SK-N-SH (cell line): ENCODE measurements at regions not wholly inside any gene's neighbourhood (a gene's known extent, or its start where the extent isn't known, plus 50 kb on each side); places are given as distances from the start of the nearest gene placed in this dataset.

Source experiments
- CTCF ChIA-PET: fragments of 300-600, 350-600 bp; formaldehyde crosslinking; extraction: SDS; loops from one replicate; lab custom pipeline; 2021; lab: Yijun Ruan, JAX
- POLR2A ChIA-PET: fragments of 350-600 bp; sonication (Branson Sonifier 250); formaldehyde crosslinking; extraction: SDS; loops from one replicate; lab custom pipeline; 2020; ENCODE audit warnings: antibody characterized with exemption, inconsistent platforms; lab: Yijun Ruan, JAX
- DNase-seq: peaks from one replicate; pipeline ENCODE4 v3.0.0; 2012
- H2AFZ ChIP-seq: fragments of 200-600 bp; sonication (generic); 2 replicates; pipeline ENCODE4 v1.8.1; 2016; ENCODE audit warnings: antibody characterized with exemption, mild to moderate bottlenecking, low read depth
- H3F3A ChIP-seq: fragments of 200-600 bp; sonication (generic); replicated peaks from 2 replicates; pipeline ENCODE3; 2016; ENCODE audit warnings: antibody characterized with exemption, mild to moderate bottlenecking; ENCODE audit not compliant: insufficient read depth
- H3K27ac ChIP-seq, 2 experiments: fragments of 200-500 bp in 1 of 2; fragments of 200-600 bp in 1 of 2; sonication (Bioruptor generic) in 1 of 2; sonication (generic), shearing (Covaris generic) in 1 of 2; 2 replicates each; pipeline versions ENCODE4 v1.5.1 to v1.6.1; 2014 to 2016; ENCODE audit warnings: low read depth in 2 of 2, inconsistent platforms in 1 of 2, low read length in 1 of 2, mild to moderate bottlenecking in 1 of 2, mixed read lengths in 1 of 2
- H3K27me3 ChIP-seq: fragments of 200-600 bp; sonication (generic), shearing (Covaris generic); 2 replicates; pipeline ENCODE4 v1.6.1; 2016; ENCODE audit warnings: mixed run types; ENCODE audit not compliant: insufficient read depth
- H3K36me3 ChIP-seq, 2 experiments: fragments of 200-500 bp in 1 of 2; fragments of 200-600 bp in 1 of 2; sonication (Bioruptor generic) in 1 of 2; sonication (generic) in 1 of 2; replicated peaks in 1 of 2; 2 replicates each; pipeline versions ENCODE3 to v1.5.1; 2014 to 2016; ENCODE audit warnings: low read length in 1 of 2, mild to moderate bottlenecking in 1 of 2; ENCODE audit not compliant: insufficient read depth in 2 of 2, control insufficient read depth in 1 of 2
- H3K4me1 ChIP-seq, 2 experiments: fragments of 200-500 bp in 1 of 2; fragments of 200-600 bp in 1 of 2; sonication (Bioruptor generic) in 1 of 2; sonication (generic), shearing (Covaris generic) in 1 of 2; 2 replicates each; pipeline versions ENCODE4 v1.5.1 to v1.6.1; 2014 to 2016; ENCODE audit warnings: low read depth in 1 of 2, low read length in 1 of 2, mixed run types in 1 of 2; ENCODE audit not compliant: insufficient read depth in 2 of 2, control insufficient read depth in 1 of 2
- H3K4me2 ChIP-seq: fragments of 200-600 bp; sonication (generic), shearing (Covaris generic); 2 replicates; pipeline ENCODE4 v1.6.1; 2017; ENCODE audit warnings: mixed run types
- H3K4me3 ChIP-seq, 2 experiments: fragments of 200-500 bp in 1 of 2; fragments of 200-600 bp in 1 of 2; sonication (Bioruptor generic) in 1 of 2; sonication (generic), shearing (Covaris generic) in 1 of 2; 2 replicates each; pipeline versions ENCODE4 v1.5.1 to v1.8.1; 2014 to 2016; ENCODE audit warnings: low read depth in 2 of 2, inconsistent platforms in 1 of 2, low read length in 1 of 2, mild to moderate bottlenecking in 1 of 2, mixed read lengths in 1 of 2, moderate library complexity in 1 of 2
- H3K79me2 ChIP-seq: fragments of 200-600 bp; sonication (generic); 2 replicates; pipeline ENCODE4 v1.8.1; 2017; ENCODE audit warnings: mild to moderate bottlenecking; ENCODE audit not compliant: insufficient read depth
- H3K9ac ChIP-seq: fragments of 200-600 bp; sonication (generic); 2 replicates; pipeline ENCODE4 v1.6.1; 2017; ENCODE audit warnings: mixed run types
- H3K9me2 ChIP-seq: fragments of 200-600 bp; sonication (generic); 2 replicates; pipeline ENCODE4 v1.6.1; 2017; ENCODE audit warnings: mixed run types
- H3K9me3 ChIP-seq: fragments of 200-600 bp; sonication (generic); 2 replicates; pipeline ENCODE4 v1.6.1; 2017; ENCODE audit warnings: mixed run types, mild to moderate bottlenecking, moderate library complexity
- H4K20me1 ChIP-seq: fragments of 200-600 bp; sonication (generic); 2 replicates; pipeline ENCODE4 v1.6.1; 2017; ENCODE audit warnings: mild to moderate bottlenecking, mixed run types; ENCODE audit not compliant: insufficient read depth
- CHD2 ChIP-seq: fragments of 150-350 bp; IDR thresholded peaks from 2 replicates; pipeline ENCODE4 v1.6.1; 2018; ENCODE audit warnings: low read length; ENCODE audit not compliant: partially characterized antibody
- ELF1 ChIP-seq: IDR thresholded peaks from 2 replicates; pipeline ENCODE4 v1.4.0; 2012
- EP300 ChIP-seq, 2 experiments: IDR thresholded peaks; 2 replicates each; pipeline versions ENCODE4 v1.4.0 to v1.6.1; 2012; ENCODE audit warnings: borderline replicate concordance in 1 of 2, low read depth in 1 of 2, low read length in 1 of 2
- EZH2phosphoT487 ChIP-seq: fragments of 200-600 bp; sonication (generic); IDR thresholded peaks from 2 replicates; pipeline ENCODE4 v1.6.1; 2017; ENCODE audit warnings: low read depth, mixed run types, mild to moderate bottlenecking, antibody characterized with exemption, moderate library complexity, borderline replicate concordance
- GABPA ChIP-seq: IDR thresholded peaks from 2 replicates; pipeline ENCODE4 v1.4.0; 2012; ENCODE audit warnings: low read depth, mild to moderate bottlenecking
- GATA2 ChIP-seq: sonication (generic); formaldehyde crosslinking; IDR thresholded peaks from 2 replicates; pipeline ENCODE4 v1.5.0; 2020; ENCODE audit warnings: mild to moderate bottlenecking, missing genetic modification reagents
- JUND ChIP-seq: IDR thresholded peaks from 2 replicates; pipeline ENCODE4 v1.4.0; 2012
- MEF2A ChIP-seq: IDR thresholded peaks from 2 replicates; pipeline ENCODE4 v1.4.0; 2012; ENCODE audit warnings: low read depth, borderline replicate concordance
- NFIC ChIP-seq: IDR thresholded peaks from 2 replicates; pipeline ENCODE4 v1.4.0; 2012; ENCODE audit warnings: borderline replicate concordance
- RAD21 ChIP-seq: IDR thresholded peaks from 2 replicates; pipeline ENCODE4 v1.6.1; 2012; ENCODE audit warnings: mild to moderate bottlenecking, low read length
- REST ChIP-seq: IDR thresholded peaks from 2 replicates; pipeline ENCODE4 v1.6.1; 2012; ENCODE audit warnings: mild to moderate bottlenecking, low read depth, low read length, moderate library complexity
- RFX5 ChIP-seq: IDR thresholded peaks from 2 replicates; pipeline ENCODE4 v1.6.1; 2012; ENCODE audit warnings: mild to moderate bottlenecking, improper control_type of control experiment, low read length
- SIN3A ChIP-seq: IDR thresholded peaks from 2 replicates; pipeline ENCODE4 v1.6.1; 2012; ENCODE audit warnings: low read depth, mild to moderate bottlenecking, low read length, moderate library complexity, borderline replicate concordance
- SMC3 ChIP-seq: IDR thresholded peaks from 2 replicates; pipeline ENCODE4 v1.6.1; 2012; ENCODE audit warnings: low read depth, low read length, improper control_type of control experiment
- TAF1 ChIP-seq: IDR thresholded peaks from 2 replicates; pipeline ENCODE4 v1.6.1; 2012; ENCODE audit warnings: low read depth, mild to moderate bottlenecking, low read length, moderate library complexity, borderline replicate concordance
- TEAD4 ChIP-seq: IDR thresholded peaks from 2 replicates; pipeline ENCODE4 v1.4.0; 2012; ENCODE audit warnings: mild to moderate bottlenecking, borderline replicate concordance; ENCODE audit not compliant: insufficient read depth
- USF2 ChIP-seq: fragments of 150-350 bp; IDR thresholded peaks from 2 replicates; pipeline ENCODE4 v1.6.1; 2017; ENCODE audit warnings: antibody characterized with exemption, low read length, low read depth, borderline replicate concordance
- YY1 ChIP-seq: IDR thresholded peaks from 2 replicates; pipeline ENCODE4 v1.4.0; 2012; ENCODE audit warnings: low read depth, mild to moderate bottlenecking
- ZBTB33 ChIP-seq: IDR thresholded peaks from 2 replicates; pipeline ENCODE4 v1.4.0; 2012; ENCODE audit warnings: low read depth, borderline replicate concordance
- WGBS: methylation state at CpG from one replicate; pipeline ENCODE4 v1.1.6; 2017; ENCODE audit warnings: low lambda C conversion rate; 5-methylcytosine and 5-hydroxymethylcytosine counted together

- no peaks in the 10 kb centered on the region for H3K9me3 ChIP-seq
- WGBS = 18% methylated on average over 13 of the region's 13 CpGs
- peaks cover 15% of the 10 kb centered on the region; the same call in 1 of the 2 replicates for H3K27me3 ChIP-seq
- H3K27ac ChIP-seq = no peak overlapping the region
- no peaks in the 10 kb centered on the region for H4K20me1 ChIP-seq
- no peaks in the 10 kb centered on the region for H3K36me3 ChIP-seq
- H2AFZ ChIP-seq = no peak overlapping the region
- no peaks in the 10 kb centered on the region for H3K4me1 ChIP-seq
- POLR2A ChIA-PET = no interaction called here
- CTCF ChIA-PET = no interaction called here
- no peaks in the 10 kb centered on the region for H3K9me2 ChIP-seq
- no peak overlapping the region for H3K4me2 ChIP-seq
- H3F3A ChIP-seq = no peaks in the 10 kb centered on the region
- no peaks in the 10 kb centered on the region for H3K79me2 ChIP-seq
- no peak for DNase-seq
- H3K9ac ChIP-seq = no peak overlapping the region
- TF ChIP-seq MEF2A = no peak
- no peak for TF ChIP-seq SIN3A
- TF ChIP-seq RAD21 = no peak
- TF ChIP-seq TAF1 = no peak
- no peak for TF ChIP-seq JUND
- TF ChIP-seq TEAD4 = no peak
- no peak for TF ChIP-seq RFX5
- no peak for TF ChIP-seq ZBTB33
- no peak for TF ChIP-seq EP300 (IDR thresholded peaks at IDR 0.05; ENCODE audit: borderline replicate concordance in 1 of 2, low read depth in 1 of 2, low read length in 1 of 2)
- TF ChIP-seq CHD2 = no peak
- no peak for TF ChIP-seq YY1
- TF ChIP-seq ELF1 = no peak
- TF ChIP-seq SMC3 = no peak
- no peak for TF ChIP-seq GABPA
- TF ChIP-seq USF2 = no peak
- no peak for TF ChIP-seq NFIC
- TF ChIP-seq GATA2 (CRISPR knock-in tag) = no peak
- no peak for TF ChIP-seq REST
- TF ChIP-seq EZH2phosphoT487 = no peak
- no peak overlapping the region for H3K4me3 ChIP-seq
Observed at GRCh38 chr1:90198616-90199332, 203.9 kb downstream of the ZNF326 start.
